GM19023 (cell line): ENCODE measurements at regions not wholly inside any gene's neighbourhood (a gene's known extent, or its start where the extent isn't known, plus 50 kb on each side); places are given as distances from the start of the nearest gene placed in this dataset.

Source experiments
- ATAC-seq: cut with Tn5 transposase; IDR thresholded peaks from one replicate; pipeline ENCODE4 v1.9.1; 2021; ENCODE audit warnings: mild to moderate bottlenecking, moderate library complexity; ENCODE audit not compliant: unreplicated experiment

DNA sequence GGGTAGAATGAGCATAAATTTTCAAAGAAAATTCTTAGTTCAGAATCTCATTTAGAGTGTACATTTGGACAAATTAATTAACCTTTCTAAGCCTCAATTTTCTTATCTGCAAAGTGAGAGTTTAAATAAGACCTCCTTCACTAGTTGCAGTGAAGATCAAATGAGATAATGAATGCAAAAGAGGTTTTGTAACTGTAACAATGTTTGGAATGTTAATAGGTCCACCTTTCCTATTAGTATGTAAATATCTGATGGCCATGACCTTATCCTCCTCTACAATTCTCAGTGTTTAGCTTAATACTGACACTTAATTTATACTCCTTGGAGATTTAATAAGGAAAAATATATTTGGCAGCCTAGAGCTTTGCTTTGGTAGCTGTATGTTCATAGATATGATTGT is 138.8 kb downstream of the GABRG1 start:
- ATAC-seq, result no peak

DNA sequence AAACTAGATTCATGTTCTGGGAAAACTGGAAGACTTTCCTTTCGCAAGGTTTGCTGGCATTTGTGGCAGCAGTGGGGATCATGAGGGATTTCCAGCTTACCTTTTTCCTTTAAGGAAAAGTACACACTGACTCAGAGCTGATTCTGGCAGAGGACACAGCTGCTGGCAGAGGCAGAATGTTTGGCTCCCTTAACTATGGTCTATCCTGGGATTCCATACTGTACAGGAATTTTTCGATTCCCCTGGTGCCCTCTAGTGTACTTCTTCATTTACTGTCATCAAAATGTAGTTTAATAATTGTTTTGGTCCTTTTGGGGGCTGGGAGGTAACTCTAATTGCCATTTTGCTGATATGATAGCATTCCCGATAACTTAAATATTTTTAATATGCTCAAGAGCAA is 152.7 kb downstream of the GABRG1 start:
- ATAC-seq, result no peak

DNA sequence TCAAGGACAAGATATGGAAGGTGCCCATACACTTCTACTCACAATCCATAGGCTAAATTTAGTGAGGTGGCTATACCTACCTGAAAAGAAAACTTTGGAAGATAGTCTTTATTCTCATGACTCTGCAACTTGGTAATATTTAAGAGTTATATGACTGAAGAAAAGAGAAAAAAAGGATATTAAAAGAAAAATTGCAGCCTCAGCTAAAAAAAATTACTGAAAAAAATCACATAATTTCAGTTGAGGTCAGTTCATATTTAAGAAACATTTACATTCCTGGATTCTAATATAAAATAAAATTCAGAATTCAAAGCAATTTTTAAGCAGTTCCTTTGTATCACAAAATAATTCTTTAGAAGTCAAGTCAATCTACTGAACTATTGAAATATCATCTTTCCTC is 166.5 kb downstream of the GABRG1 start:
- ATAC-seq, result no peak

DNA sequence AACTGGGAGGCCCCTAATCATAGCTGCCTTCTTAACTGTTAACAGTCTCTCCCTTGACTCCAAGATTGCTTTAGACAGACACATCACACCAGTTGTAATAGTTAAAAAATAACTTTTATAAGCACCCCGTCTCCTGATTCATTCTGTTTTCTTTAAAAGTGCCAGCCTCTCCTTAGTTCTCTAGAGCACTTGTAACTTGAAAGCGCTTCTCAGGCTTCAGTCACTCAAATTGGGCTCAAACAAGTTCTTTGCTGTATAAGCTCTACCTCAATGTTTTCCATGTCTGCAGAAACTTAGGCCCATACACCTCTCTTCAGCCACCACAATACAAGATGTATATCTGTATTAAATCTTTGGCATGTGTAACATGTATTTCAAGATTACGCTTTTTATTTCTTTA is 169.6 kb downstream of the GABRG1 start:
- no peak for ATAC-seq

DNA sequence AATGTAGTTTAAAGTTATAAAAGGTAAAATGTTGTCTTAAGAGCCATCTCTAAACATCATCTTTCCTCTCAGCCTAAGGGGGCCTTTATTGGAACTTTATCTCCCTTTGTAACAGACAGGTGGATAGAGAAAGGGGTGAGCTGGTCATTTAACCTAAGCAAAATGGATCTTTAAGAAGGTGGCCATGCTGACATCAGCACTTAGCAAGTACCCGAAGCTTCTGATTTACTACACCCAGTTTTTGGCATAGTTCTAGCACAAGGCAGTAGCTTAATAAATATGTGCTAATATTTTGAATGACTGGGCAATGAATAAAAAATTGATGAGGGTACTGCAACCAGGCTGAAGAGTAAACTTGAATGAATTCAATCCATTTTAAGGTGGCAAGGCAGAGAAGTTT is 172.7 kb downstream of the GABRG1 start:
- ATAC-seq, result no peak

DNA sequence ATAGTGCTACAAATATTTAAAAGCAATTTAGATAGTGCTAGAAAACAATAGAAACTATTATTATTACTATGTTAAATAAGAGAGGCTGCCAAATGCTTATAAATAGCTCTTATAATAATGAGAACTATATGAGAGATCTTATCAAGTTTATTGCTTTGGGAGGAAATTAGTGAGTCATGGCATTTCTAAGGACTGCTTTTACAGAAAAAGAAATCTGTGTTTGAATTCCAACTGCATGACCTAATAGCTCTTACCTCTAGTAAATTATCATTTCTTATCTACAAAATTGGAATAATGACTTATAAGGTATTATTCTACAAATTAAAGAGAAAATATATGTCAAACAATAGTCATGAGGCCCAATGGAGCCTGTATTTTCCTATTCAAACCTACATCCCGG is 177.2 kb downstream of the GABRG1 start:
- ATAC-seq, result no peak

DNA sequence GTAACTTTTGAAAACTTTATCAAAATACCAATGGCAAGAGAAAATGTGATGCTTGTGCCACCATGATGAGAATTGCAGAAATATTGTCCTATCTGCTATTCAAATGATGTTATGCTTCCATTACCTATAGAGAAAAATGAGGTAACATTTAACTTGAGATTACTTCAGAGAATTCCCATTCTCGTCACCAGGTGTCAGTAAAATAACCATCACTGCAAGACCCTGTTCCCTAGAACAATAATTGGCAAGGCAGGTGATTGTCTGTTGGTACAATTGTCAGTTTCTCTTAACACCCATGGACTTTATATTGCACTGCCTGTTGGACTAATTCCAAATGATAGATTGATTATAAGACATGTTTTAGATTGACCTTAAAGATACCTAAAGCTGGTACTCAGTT is 179.9 kb downstream of the GABRG1 start:
- ATAC-seq, result no peak

DNA sequence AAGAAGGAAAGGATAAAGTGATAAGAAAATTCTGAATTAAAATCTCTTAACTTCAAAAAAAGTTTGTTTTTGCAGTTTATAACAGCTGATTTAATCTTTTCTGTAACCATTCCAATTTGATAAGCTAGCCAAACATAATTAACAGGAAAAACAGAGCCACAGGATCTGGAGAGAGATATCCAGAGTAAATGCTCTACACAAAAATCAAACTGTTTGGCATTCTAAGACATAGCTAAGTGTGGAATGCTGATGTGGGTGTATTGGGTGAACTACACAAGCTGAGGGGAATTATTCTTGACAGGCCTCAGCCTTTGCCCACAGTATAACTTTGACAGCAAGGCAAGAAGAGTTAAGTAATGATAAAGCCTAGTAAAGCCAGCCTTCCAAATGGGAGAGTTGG is 184.8 kb downstream of the GABRG1 start:
- no peak for ATAC-seq

DNA sequence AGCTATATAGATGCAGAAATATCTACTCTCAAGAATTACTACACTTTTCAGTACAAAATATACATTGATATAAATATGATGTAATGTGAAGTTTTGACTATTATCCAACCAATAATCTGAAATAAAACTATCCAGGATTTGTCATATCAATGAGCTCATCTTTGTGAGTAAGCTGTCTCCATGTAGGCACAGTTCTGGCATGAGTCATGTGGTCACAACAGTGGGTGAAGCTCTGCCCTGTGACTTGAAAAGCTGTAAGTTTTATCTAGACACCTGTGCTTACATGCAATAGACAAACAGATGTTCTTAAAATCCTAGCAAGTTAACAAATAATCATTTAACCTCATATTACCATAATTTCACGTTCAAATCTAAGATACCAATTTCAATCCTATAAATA is 192.7 kb downstream of the GABRG1 start:
- ATAC-seq, result no peak

DNA sequence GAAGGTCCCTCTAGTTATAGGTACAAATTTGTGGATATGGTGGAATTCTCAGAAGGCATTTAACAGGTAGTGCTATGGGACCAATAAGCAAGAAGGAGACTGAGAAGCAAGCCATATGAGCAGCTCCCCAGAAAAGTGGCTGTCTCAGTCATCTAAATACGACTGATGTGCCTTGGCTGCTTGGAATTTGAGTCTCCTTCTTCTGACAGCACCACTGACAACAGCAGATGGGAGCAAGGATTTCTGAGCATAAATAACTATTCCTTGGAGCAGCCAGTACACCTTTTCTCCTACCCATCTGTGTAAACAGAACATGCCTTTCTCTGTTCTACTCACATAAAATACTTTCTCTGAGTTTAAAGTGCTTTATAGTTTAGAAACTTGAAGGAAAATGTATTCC is 196.2 kb downstream of the GABRG1 start:
- no peak for ATAC-seq

DNA sequence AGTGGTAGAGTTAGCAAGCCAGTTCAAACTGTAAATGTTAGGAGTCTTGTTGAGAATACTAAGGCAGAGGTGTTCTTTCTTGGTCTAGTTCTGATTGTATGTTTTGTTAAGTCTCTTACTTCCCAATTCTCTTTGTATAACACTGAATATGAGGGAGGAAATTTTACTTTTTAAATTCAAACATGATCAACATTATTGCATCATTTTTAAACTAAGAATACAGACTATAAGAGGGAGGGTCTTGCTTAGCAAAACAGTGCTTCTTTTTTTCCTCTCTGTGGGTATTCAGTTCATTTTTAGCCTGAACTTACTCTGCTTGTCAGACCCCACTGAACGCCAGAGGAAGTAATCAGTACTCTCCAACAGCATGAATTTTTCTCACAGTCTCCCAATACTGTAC is 198.0 kb downstream of the GABRG1 start:
- ATAC-seq, result no peak

DNA sequence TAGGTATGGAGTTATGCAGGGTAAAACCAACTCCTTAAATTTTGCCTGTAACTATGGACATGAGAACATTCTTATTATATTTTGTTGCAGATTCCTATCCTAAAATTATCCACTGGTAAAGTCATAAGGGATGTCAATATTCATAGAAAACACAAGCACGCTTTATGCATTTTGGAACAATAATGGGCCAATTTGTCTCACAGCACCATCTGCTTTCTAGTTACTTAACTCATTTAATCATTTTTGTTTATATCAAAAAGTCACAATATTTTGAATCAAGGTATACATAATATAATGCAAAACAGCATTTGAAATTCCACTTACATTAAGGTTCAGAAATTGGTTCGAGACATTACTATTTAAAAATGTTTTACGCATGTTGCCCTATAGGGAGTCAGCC is 203.0 kb downstream of the GABRG1 start:
- ATAC-seq, result no peak

DNA sequence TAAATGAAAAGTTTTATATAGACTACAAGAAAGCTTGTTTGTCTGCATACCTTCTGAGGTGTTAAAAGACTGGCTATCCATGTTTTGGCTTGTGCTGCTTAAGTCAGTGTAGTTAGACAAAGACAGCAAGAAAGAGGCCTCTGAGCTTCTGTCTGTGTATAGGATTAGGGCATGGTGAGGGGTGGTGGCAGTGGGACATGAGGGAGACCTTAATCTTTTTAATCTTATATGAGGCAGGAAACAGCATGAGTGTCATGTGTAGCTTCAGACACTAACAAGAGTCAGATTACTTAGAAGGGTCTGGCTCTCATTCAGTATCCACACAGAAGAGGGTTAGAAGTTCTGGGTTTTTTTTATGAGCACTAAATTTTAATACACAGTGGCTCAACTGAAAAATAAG is 213.3 kb downstream of the GABRG1 start:
- ATAC-seq, result no peak

DNA sequence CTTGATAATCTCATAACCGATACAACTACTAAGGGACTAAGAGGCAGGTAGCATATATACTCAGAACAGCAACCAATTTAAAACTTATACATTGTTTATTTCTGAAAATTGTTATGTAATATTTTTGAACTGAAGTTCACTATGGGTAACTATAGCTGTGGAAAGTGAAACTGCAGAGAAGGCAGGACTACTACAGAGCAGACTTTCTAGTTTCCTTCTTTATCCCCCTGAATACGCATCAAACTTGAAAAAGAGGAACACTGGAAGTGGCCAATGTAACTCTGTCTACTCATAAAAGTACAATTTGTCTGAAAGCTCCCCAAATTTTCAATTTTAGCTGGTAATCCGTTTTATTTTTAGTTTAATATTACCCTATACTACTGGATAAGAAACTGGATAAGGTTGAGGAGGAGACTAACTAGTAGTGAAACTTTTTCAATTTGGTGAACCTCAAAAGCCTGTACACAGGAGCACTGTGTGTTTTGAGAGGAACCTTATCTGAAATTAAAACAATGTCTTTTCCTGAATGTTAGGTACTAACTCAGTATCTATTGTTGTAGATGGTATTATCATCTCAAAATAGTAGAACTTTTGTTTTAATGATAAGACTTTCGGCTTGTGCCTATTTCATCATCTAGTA is 225.8 kb downstream of the GABRG1 start:
- ATAC-seq, result no peak

DNA sequence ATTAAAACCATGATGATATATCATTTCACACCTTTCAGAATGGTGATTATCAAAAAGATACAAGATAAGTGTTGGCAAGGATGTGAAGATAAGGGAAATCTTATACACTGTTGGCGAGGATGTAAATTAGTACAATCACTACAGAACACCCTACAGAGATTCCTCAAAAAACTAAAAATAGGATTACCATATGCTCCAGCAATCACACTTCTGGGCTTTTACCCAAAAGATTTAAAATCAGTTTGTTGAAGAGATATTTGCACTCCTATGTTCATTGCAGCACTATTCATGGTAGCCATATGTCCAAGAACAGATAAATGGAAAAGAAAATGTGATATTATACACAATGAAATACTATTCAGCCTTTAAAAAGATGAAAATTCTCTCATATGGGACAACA is 240.4 kb downstream of the GABRG1 start:
- no peak for ATAC-seq

DNA sequence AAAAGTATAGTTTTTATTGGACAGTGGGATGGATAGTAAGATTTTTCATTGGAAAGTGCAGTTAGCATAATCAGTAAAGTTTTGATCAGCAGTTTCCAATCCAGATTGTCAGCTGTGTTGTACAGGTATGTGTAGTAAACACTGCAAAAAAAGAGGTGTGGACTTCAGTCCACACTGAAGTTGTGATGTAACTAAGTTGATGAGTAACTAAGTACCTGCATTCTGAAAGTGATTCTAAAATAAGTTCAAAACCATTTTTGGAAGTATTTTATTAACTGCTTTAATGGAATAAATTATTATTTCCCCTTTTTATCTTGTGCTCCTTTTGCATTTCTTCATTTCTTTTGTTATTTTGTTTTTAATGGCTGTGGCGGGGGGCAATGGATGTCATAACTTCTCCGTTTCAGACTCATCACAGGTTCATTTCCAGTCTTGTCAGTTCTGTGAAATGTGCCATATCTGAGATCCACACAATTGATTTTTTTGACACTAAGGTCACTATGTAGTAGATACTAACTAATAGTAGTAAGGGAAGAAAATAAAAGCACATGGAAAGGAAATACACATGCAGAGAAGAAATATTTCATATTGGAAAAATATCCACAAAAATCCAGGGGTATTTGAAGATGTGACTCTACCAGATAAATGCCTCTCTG is 247.5 kb downstream of the GABRG1 start:
- no peak for ATAC-seq

DNA sequence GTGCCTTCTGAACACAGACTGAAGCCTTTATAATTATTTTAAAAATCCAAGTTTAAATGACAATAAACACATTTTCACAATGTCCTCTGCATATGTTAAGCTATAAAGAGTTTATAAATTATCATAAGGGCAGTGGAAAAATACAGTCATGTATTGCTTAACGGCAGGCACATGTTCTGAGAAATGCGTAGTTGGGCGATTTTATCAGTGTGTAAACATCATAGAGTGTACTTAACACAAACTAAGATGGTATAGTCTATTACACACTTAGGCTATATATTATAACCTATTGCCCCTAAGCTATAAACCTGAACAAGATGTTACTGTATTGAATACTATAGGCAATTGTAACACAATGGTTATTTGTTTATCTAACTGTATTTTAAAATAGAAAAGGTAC is 254.7 kb downstream of the GABRG1 start:
- ATAC-seq, result no peak

DNA sequence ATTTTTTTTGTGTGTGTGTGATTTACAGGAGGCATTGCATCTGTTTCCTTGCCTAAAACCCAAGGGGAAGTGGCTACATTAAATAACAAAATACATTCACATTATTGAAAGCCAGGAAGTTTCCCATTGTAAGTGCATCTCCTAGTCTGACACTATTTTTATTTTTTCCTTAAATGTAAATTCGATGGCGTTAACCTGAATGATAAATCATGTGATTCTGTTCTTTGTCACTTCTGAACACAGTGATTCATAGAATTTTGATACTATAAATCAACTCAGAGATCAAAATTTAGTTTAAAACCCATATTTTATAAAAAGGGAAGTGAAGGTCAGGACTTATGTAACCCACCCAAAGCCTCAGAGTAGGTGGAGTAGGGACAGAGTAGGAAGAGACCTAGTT is 258.1 kb downstream of the GABRG1 start:
- ATAC-seq, result no peak

DNA sequence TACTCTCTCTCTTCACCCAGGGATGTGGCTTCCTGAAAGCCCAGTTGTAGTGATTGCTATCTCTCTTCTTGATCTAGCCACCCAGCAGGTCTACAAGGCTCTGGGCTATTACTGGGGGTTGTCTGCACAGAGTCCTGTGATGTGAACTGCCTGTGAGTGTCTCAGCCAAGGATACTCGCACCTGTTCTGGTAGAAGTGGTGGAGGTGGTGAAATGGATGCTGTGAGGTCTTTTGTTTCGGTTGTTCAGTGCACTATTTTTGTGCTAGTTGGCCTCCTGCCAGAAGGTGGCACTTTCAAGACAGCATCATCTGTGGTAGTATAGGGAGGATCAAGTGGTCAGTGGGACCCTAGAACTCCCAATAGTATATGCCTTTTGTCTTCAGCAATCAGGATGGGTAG is 268.0 kb downstream of the GABRG1 start:
- ATAC-seq, result no peak

DNA sequence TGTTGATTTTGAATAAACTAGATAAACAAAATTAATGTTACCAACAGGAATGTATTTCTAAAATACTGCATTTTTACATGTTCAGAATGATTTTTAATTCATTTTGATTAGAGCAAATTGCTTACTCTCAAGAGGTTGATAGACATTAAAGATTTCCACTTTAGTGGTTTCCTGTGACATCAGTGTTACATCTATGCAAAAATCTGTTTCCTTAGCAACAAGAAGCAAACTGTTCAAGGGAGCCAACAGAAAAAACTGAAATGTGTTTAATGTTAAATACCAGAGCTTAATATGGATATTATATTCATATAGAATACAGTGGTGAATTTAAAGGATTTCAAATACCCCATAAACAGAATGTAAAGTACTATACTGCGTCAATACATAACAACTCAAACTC is 277.8 kb downstream of the GABRG1 start:
- no peak for ATAC-seq

DNA sequence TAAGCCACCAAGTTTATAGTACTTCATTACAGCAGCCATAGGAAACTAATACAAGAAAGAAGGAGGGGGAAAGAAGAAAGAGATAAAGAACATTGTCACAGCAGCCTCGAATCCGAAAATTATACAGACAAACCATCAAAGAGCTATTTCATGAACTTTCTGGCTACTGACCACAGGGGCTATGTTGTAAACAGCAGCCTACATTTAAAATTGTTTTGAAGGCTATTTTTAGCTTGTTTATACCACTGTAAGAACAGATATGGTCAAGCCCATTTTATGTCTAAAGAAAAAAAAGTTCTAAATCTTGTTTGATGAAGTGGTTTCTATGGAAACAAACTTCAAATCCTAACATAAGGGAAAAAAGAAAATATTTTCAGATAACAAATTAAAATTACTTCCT is 282.1 kb downstream of the GABRG1 start:
- no peak for ATAC-seq

DNA sequence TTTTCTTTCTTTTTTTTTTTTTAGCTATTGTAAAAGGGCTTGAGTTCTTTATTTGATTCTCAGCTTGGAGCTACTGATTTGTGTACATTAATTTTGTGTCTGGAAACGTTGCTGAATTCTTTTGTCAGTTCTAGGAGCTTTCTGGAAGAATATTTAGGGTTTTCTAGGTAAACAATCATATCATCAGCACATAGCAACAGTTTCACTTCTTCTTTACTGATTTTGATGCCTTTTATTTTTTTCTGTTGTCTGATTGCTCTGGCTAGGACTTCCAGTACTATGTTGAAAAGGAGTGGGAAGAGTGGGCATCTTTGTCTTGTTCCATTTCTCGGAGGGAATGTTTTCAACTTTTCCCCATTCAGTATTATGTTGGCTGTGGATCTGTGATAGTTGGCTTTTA is 292.2 kb downstream of the GABRG1 start:
- no peak for ATAC-seq

DNA sequence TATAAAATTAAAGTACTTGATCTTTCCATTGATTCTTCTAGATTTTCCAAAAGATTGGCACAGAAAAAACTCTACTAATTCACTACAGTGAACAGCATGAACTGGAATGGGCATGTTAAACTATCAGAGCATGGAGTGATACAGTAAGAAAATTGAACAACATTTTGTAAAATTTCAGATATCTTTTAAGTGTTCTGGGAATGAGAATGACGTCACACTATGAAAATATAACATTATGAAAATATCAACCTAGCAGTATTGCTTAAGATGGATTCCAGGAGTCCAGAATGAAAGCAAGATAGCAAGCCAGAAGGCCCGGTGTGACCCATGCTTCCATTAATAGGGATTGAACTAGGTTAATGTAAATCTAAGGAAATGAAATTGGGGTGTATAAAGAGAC is 319.9 kb downstream of the GABRG1 start:
- no peak for ATAC-seq
